ENCODE measurements at regions not wholly inside any gene's neighbourhood (a gene's known extent, or its start where the extent isn't known, plus 50 kb on each side); places are given as distances from the start of the nearest gene placed in this dataset.

- peaks cover 0 to 12% of the 10 kb centered on the region in 2 experiments; a peak in 2 of 5 replicates for H3K4me1 ChIP-seq (replicated peaks in 1 of 2; ENCODE audit: control insufficient read depth in 2 of 2, insufficient read depth in 2 of 2, low read length in 2 of 2)
- no peak overlapping the region for H3K27ac ChIP-seq (ENCODE audit: extremely low read depth, low read depth, low read length)
- WGBS (ENCODE audit: insufficient coverage, low coverage, missing lambda C conversion rate), result under 1% methylated on average over 20 of the region's 20 CpGs
- H3K9me1 ChIP-seq (ENCODE audit: control insufficient read depth, insufficient read depth, low read length), result no peaks in the 10 kb centered on the region
- intact Hi-C loops (cut with micrococcal nuclease), result no loop called here
- H3K4me2 ChIP-seq (ENCODE audit: insufficient read depth, low read length), result no peak overlapping the region
- TF ChIP-seq BRF2 (IDR thresholded peaks at IDR 0.05; ENCODE audit: borderline replicate concordance, insufficient read depth, insufficient read length), result no peak
- no peak for TF ChIP-seq RBBP5 (IDR thresholded peaks at IDR 0.05; ENCODE audit: borderline replicate concordance, insufficient read depth, low read length, poor library complexity, severe bottlenecking)
- peak; percentile 41; the same call in 1 of the 2 replicates for TF ChIP-seq RFX1 (IDR thresholded peaks at IDR 0.05)
- H3K79me2 ChIP-seq (ENCODE audit: control insufficient read depth, insufficient read depth, low read length), result no peaks in the 10 kb centered on the region
- no peak overlapping the region for H2AFZ ChIP-seq (ENCODE audit: low read depth, low read length)
- in situ Hi-C loops (cut with MboI), result no loop called here
- no peaks in the 10 kb centered on the region for H3K36me3 ChIP-seq (ENCODE audit: control insufficient read depth, insufficient read depth, low read length)
- H3K27me3 ChIP-seq (ENCODE audit: control insufficient read depth in 2 of 2, insufficient read depth in 2 of 2, low read length in 2 of 2), result peaks cover 18 to 63% of the 10 kb centered on the region in 2 experiments; a peak in 4 of 5 replicates
- FAIRE-seq, result no peak
- no peak overlapping the region; a peak in 2 of 4 replicates for H3K9ac ChIP-seq (ENCODE audit: insufficient read depth in 1 of 2, low read depth in 2 of 2, low read length in 2 of 2)
- ChIA-PET POLR2A (no interaction called here), CTCF (ENCODE audit: low intra/inter-chr PET ratio) (no interaction called here)
- no peak overlapping the region for H3K4me3 ChIP-seq
- no TSS peak for BruUV-seq (replicated peaks)
- no peak for ATAC-seq
- peaks cover 3% of the 10 kb centered on the region; the same call in 1 of the 2 replicates for H4K20me1 ChIP-seq (replicated peaks; ENCODE audit: control insufficient read depth, insufficient read depth, low read length)
- no peaks in the 10 kb centered on the region for H3K9me3 ChIP-seq (replicated peaks; ENCODE audit: control insufficient read depth, insufficient read depth, low read depth, low read length)
- DNase-seq (ENCODE audit: extremely low read depth in 1 of 4, low spot score in 3 of 4), result no peak
Measured at GRCh38 chr17:77856551-77857305, 101.8 kb upstream of the TNRC6C start.

GRCh38 chr17:77857306-77857555 is 101.3 kb upstream of the TNRC6C start:
- no peak overlapping the region for H3K4me2 ChIP-seq (ENCODE audit: insufficient read depth, low read length)
- H3K9ac ChIP-seq (ENCODE audit: insufficient read depth in 1 of 2, low read depth in 2 of 2, low read length in 2 of 2), result no peak overlapping the region; a peak in 1 of 4 replicates
- H2AFZ ChIP-seq (ENCODE audit: low read depth, low read length), result no peak overlapping the region
- no peaks in the 10 kb centered on the region for H3K79me2 ChIP-seq (ENCODE audit: control insufficient read depth, insufficient read depth, low read length)
- in situ Hi-C loops (cut with MboI) (no loop called here), intact Hi-C loops (cut with micrococcal nuclease) (no loop called here)
- 3% methylated on average over 3 of the region's 3 CpGs for WGBS (ENCODE audit: insufficient coverage, low coverage, missing lambda C conversion rate)
- H3K4me1 ChIP-seq (replicated peaks in 1 of 2; ENCODE audit: control insufficient read depth in 2 of 2, insufficient read depth in 2 of 2, low read length in 2 of 2), result peaks cover 0 to 12% of the 10 kb centered on the region in 2 experiments; a peak in 2 of 5 replicates
- POLR2A ChIA-PET, result no interaction called here
- no TSS peak for BruUV-seq (replicated peaks)
- DNase-seq (ENCODE audit: extremely low read depth in 1 of 4, low spot score in 3 of 4) (no peak), ATAC-seq (no peak), FAIRE-seq (no peak)
- H4K20me1 ChIP-seq (replicated peaks; ENCODE audit: control insufficient read depth, insufficient read depth, low read length), result peaks cover 3% of the 10 kb centered on the region; the same call in 1 of the 2 replicates
- H3K4me3 ChIP-seq, result no peak overlapping the region
- H3K27me3 ChIP-seq (ENCODE audit: control insufficient read depth in 2 of 2, insufficient read depth in 2 of 2, low read length in 2 of 2), result peaks cover 18 to 63% of the 10 kb centered on the region in 2 experiments; a peak in 4 of 5 replicates
- no peak overlapping the region for H3K27ac ChIP-seq (ENCODE audit: extremely low read depth, low read depth, low read length)
- H3K36me3 ChIP-seq (ENCODE audit: control insufficient read depth, insufficient read depth, low read length), result no peaks in the 10 kb centered on the region
- CTCF ChIA-PET (ENCODE audit: low intra/inter-chr PET ratio), result no interaction called here
- H3K9me3 ChIP-seq (replicated peaks; ENCODE audit: control insufficient read depth, insufficient read depth, low read depth, low read length), result no peaks in the 10 kb centered on the region
- H3K9me1 ChIP-seq (ENCODE audit: control insufficient read depth, insufficient read depth, low read length), result no peaks in the 10 kb centered on the region
- no peak for TF ChIP-seq ZNF395 (CRISPR knock-in tag; IDR thresholded peaks at IDR 0.05)
- no peak for TF ChIP-seq ZC3H4 (CRISPR knock-in tag; IDR thresholded peaks at IDR 0.05; ENCODE audit: borderline replicate concordance)
- no peak for TF ChIP-seq ZNF561 (CRISPR knock-in tag; conservative IDR thresholded peaks at IDR 0.05)
- no peak for TF ChIP-seq OTX1 (CRISPR knock-in tag; IDR thresholded peaks at IDR 0.05)
- TF ChIP-seq PBX2 (CRISPR knock-in tag; IDR thresholded peaks at IDR 0.05; ENCODE audit: low read depth), result no peak
- no peak for TF ChIP-seq PBX2 (tag; conservative IDR thresholded peaks at IDR 0.05; ENCODE audit: low read depth)
- no peak for TF ChIP-seq TEAD2 (tag; IDR thresholded peaks at IDR 0.05)
